IPS-NIHi7 (cell line): ENCODE measurements at regions not wholly inside any gene's neighbourhood (a gene's known extent, or its start where the extent isn't known, plus 50 kb on each side); places are given as distances from the start of the nearest gene placed in this dataset.
"Not testable (repeated sequence)": the region's sequence is repeated elsewhere in the genome, so short reads cannot be mapped to it uniquely, and the experiment has no call there.

Experiments used
- DNase-seq: peaks from one replicate; pipeline ENCODE4 v3.0.0; 2012; ENCODE audit warnings: mixed read lengths; ENCODE audit errors: extremely low spot score

- DNase-seq = not testable (repeated sequence)
Observed at GRCh38 chr5:85994653-85995052, 623.1 kb upstream of the COX7C start.

- DNase-seq = no peak
Observed at GRCh38 chr5:85998656-85999055, 619.1 kb upstream of the COX7C start.

- no peak for DNase-seq
Observed at GRCh38 chr5:86008293-86008692, 609.4 kb upstream of the COX7C start.

- no peak for DNase-seq
Observed at GRCh38 chr5:86008704-86009103, 609.0 kb upstream of the COX7C start.

- no peak for DNase-seq
Observed at GRCh38 chr5:86011937-86012336, 605.8 kb upstream of the COX7C start.

- DNase-seq = no peak
Observed at GRCh38 chr5:86029308-86029707, 588.4 kb upstream of the COX7C start.

- no peak for DNase-seq
Observed at GRCh38 chr5:86030753-86031152, 587.0 kb upstream of the COX7C start.

GRCh38 chr5:86038566-86038965 is 579.2 kb upstream of the COX7C start:
- DNase-seq = no peak

- DNase-seq = no peak
Observed at GRCh38 chr5:86039351-86039750, 578.4 kb upstream of the COX7C start.

GRCh38 chr5:86070719-86071118 is 547.0 kb upstream of the COX7C start:
- no peak for DNase-seq

GRCh38 chr5:86074297-86074696 is 543.4 kb upstream of the COX7C start:
- DNase-seq = no peak

- no peak for DNase-seq
Observed at GRCh38 chr5:86075139-86075538, 542.6 kb upstream of the COX7C start.

GRCh38 chr5:86095092-86095491 is 522.6 kb upstream of the COX7C start:
- DNase-seq = no peak

- DNase-seq = no peak
Observed at GRCh38 chr5:86101966-86102365, 515.8 kb upstream of the COX7C start.

- DNase-seq = no peak
Observed at GRCh38 chr5:86108825-86109224, 508.9 kb upstream of the COX7C start.

GRCh38 chr5:86112249-86112648 is 505.5 kb upstream of the COX7C start:
- DNase-seq = no peak

- DNase-seq = no peak
Observed at GRCh38 chr5:86115164-86115563, 502.6 kb upstream of the COX7C start.

- DNase-seq = no peak
Observed at GRCh38 chr5:86118542-86118941, 499.2 kb upstream of the COX7C start.

- DNase-seq = no peak
Observed at GRCh38 chr5:86124333-86124732, 493.4 kb upstream of the COX7C start.

GRCh38 chr5:86125731-86126601 is 491.8 kb upstream of the COX7C start:
- no peak for DNase-seq

GRCh38 chr5:86127696-86128095 is 490.0 kb upstream of the COX7C start:
- no peak for DNase-seq

- DNase-seq = no peak
Observed at GRCh38 chr5:86129009-86129408, 488.7 kb upstream of the COX7C start.

- no peak for DNase-seq
Observed at GRCh38 chr5:86137297-86137696, 480.4 kb upstream of the COX7C start.

GRCh38 chr5:86143837-86144236 is 473.9 kb upstream of the COX7C start:
- DNase-seq = no peak
